ENCODE measurements at regions not wholly inside any gene's neighbourhood (a gene's known extent, or its start where the extent isn't known, plus 50 kb on each side); places are given as distances from the start of the nearest gene placed in this dataset.

DNA sequence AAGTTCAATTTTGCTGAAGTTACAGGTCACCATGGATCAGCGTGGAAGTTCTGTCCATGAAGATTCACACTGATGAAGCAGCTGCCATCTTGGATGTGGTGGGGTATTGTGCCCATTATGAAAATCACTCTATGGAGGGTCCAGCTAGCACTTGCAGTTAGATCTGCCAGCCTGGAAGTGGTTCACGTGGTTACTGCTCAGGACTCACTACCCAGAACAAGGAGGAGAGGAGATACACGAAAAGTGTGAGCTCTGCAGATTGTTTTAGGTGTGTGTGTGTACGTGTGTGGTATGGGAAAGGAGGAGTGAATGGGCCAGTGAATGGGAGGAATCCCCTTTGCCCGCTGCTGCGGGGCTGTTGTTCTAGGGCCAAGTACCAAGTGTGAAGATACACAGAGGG lies 333.4 kb downstream of the MAF start:
- TF ChIP-seq CTCF (IDR thresholded peaks at IDR 0.05) (no peak), E2F4 (CRISPR knock-in tag; IDR thresholded peaks at IDR 0.05; ENCODE audit: borderline replicate concordance, low read depth) (no peak), FOXK1 (CRISPR knock-in tag; IDR thresholded peaks at IDR 0.05) (no peak), ZNF263 (CRISPR knock-in tag; IDR thresholded peaks at IDR 0.05; ENCODE audit: low read depth) (no peak), ETV6 (CRISPR knock-in tag; IDR thresholded peaks at IDR 0.05) (no peak), PRDM15 (CRISPR knock-in tag; IDR thresholded peaks at IDR 0.05) (no peak), CREB1 (CRISPR knock-in tag; IDR thresholded peaks at IDR 0.05) (no peak)
